Skeletal muscle tissue (tissue), 1 donor: ENCODE measurements at regions not wholly inside any gene's neighbourhood (a gene's known extent, or its start where the extent isn't known, plus 50 kb on each side); places are given as distances from the start of the nearest gene placed in this dataset. TPM values are rescaled to one million over a fixed set of nuclear protein-coding genes. Genes with fewer than 3 reads are reported as not detected.

Experiments
- small RNA-seq: library from RNA; depleted of rRNA; stranded (forward); fragments of <200 nt; gene quantifications from one replicate; pipeline ENCODE3, GENCODE V24; 2014

Small RNA genes in the stretch of these regions (small RNA-seq; reads per million reads assigned to genes)
- gene RF00019, result not detected
